ENCODE measurements at regions not wholly inside any gene's neighbourhood (a gene's known extent, or its start where the extent isn't known, plus 50 kb on each side); places are given as distances from the start of the nearest gene placed in this dataset.

DNA sequence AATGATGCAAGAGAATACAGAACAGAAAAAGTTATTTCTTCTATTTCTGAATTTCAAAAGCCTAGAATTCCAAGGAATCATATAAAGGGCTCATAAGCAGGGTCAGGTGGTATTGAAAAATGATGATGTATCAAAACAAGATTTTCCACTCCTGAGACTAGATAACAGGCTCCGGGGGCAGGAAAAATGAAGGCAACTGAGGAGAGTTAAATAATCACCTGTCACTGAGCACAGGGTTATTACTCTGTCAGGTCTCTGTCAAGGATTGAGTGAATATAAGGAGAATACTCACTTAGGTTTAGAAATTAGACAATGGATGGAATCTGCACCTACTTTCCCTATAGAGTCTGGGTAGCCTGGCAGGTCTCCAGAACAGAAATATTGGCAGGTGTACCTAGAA, 76.1 kb upstream of the KHDRBS2 start:
- TF ChIP-seq CREB1 (IDR thresholded peaks at IDR 0.05; ENCODE audit: low read depth) (no peak), NFIC (IDR thresholded peaks at IDR 0.05) (no peak), TCF12 (IDR thresholded peaks at IDR 0.05; ENCODE audit: low read depth) (no peak), EP300 (IDR thresholded peaks at IDR 0.05; ENCODE audit: borderline replicate concordance) (no peak), CEBPB (IDR thresholded peaks at IDR 0.05) (no peak), RAD21 (IDR thresholded peaks at IDR 0.05; ENCODE audit: low read depth) (no peak), EGR1 (IDR thresholded peaks at IDR 0.05) (no peak), TAF1 (IDR thresholded peaks at IDR 0.05; ENCODE audit: low read depth) (no peak), FOXM1 (IDR thresholded peaks at IDR 0.05; ENCODE audit: borderline replicate concordance, low read depth) (no peak), TEAD4 (IDR thresholded peaks at IDR 0.05) (no peak), YY1 (IDR thresholded peaks at IDR 0.05; ENCODE audit: low read depth) (no peak), ZBTB7A (IDR thresholded peaks at IDR 0.05; ENCODE audit: low read depth) (no peak)
- TF ChIP-seq, protein P1, sequence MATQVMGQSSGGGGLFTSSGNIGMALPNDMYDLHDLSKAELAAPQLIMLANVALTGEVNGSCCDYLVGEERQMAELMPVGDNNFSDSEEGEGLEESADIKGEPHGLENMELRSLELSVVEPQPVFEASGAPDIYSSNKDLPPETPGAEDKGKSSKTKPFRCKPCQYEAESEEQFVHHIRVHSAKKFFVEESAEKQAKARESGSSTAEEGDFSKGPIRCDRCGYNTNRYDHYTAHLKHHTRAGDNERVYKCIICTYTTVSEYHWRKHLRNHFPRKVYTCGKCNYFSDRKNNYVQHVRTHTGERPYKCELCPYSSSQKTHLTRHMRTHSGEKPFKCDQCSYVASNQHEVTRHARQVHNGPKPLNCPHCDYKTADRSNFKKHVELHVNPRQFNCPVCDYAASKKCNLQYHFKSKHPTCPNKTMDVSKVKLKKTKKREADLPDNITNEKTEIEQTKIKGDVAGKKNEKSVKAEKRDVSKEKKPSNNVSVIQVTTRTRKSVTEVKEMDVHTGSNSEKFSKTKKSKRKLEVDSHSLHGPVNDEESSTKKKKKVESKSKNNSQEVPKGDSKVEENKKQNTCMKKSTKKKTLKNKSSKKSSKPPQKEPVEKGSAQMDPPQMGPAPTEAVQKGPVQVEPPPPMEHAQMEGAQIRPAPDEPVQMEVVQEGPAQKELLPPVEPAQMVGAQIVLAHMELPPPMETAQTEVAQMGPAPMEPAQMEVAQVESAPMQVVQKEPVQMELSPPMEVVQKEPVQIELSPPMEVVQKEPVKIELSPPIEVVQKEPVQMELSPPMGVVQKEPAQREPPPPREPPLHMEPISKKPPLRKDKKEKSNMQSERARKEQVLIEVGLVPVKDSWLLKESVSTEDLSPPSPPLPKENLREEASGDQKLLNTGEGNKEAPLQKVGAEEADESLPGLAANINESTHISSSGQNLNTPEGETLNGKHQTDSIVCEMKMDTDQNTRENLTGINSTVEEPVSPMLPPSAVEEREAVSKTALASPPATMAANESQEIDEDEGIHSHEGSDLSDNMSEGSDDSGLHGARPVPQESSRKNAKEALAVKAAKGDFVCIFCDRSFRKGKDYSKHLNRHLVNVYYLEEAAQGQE (IDR thresholded peaks at IDR 0.05; ENCODE audit: low read depth) = no peak
- TF ChIP-seq, protein P2, sequence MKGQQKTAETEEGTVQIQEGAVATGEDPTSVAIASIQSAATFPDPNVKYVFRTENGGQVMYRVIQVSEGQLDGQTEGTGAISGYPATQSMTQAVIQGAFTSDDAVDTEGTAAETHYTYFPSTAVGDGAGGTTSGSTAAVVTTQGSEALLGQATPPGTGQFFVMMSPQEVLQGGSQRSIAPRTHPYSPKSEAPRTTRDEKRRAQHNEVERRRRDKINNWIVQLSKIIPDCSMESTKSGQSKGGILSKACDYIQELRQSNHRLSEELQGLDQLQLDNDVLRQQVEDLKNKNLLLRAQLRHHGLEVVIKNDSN (IDR thresholded peaks at IDR 0.05) = no peak
- TF ChIP-seq, protein P3, sequence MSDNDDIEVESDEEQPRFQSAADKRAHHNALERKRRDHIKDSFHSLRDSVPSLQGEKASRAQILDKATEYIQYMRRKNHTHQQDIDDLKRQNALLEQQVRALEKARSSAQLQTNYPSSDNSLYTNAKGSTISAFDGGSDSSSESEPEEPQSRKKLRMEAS (IDR thresholded peaks at IDR 0.05) = no peak

DNA sequence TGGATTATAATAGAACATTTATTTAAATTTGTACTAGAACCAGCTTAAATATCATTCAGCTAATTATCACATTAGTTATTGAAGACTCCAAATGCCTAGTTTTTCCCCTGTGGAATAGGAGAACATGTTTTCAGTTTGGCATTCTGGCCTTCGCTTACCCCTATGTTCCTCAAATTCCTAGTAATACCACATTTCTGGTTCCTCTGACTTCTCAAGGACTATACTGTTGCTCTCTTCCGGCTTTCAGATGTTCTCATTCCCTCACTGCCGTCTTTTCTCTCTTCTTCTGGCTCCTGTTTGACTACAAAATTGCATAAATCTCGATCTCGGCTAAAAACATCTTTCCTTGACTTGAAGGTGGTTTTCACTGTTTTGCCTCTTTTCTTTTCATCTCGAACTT, 71.8 kb upstream of the KHDRBS2 start:
- TF ChIP-seq TAF1 (IDR thresholded peaks at IDR 0.05; ENCODE audit: low read depth) (no peak), EGR1 (IDR thresholded peaks at IDR 0.05) (no peak), ZBTB7A (IDR thresholded peaks at IDR 0.05; ENCODE audit: low read depth) (no peak), TEAD4 (IDR thresholded peaks at IDR 0.05) (no peak), CREB1 (IDR thresholded peaks at IDR 0.05; ENCODE audit: low read depth) (no peak), FOXM1 (IDR thresholded peaks at IDR 0.05; ENCODE audit: borderline replicate concordance, low read depth) (no peak)
- TF ChIP-seq, protein P3 (IDR thresholded peaks at IDR 0.05) = no peak
- TF ChIP-seq, protein P1 (IDR thresholded peaks at IDR 0.05; ENCODE audit: low read depth) = no peak

DNA sequence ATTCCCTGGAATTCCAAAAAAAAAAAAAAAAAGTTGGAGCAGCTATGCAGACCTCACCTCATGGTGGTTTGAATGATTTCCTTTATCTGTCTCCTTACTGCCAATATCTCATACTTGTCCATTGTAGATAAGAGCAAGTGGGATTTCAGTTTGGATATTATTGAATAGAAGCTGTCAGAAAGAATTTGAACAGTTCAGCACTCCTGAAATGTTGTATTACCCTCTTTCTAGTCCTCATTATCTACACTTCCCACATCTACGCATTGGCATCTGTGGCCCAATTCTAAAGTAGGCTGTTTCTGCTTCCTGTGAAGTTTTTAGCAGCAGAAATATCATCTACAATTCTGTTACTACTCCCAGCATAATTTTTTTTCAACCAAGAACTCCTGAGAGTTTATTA, 68.2 kb upstream of the KHDRBS2 start:
- no peak for TF ChIP-seq RAD21 (IDR thresholded peaks at IDR 0.05; ENCODE audit: low read depth)
- TF ChIP-seq ZBTB7A (IDR thresholded peaks at IDR 0.05; ENCODE audit: low read depth) = no peak
- TF ChIP-seq, protein P2 (IDR thresholded peaks at IDR 0.05) = no peak
- TF ChIP-seq YY1 (IDR thresholded peaks at IDR 0.05; ENCODE audit: low read depth) = no peak
- TF ChIP-seq, protein P1 (IDR thresholded peaks at IDR 0.05; ENCODE audit: low read depth) = no peak
- no peak for TF ChIP-seq TEAD4 (IDR thresholded peaks at IDR 0.05)
- TF ChIP-seq CREB1 (IDR thresholded peaks at IDR 0.05; ENCODE audit: low read depth) = no peak
- TF ChIP-seq, protein P3 (IDR thresholded peaks at IDR 0.05) = no peak
- TF ChIP-seq TCF12 (IDR thresholded peaks at IDR 0.05; ENCODE audit: low read depth) = no peak
- TF ChIP-seq NFIC (IDR thresholded peaks at IDR 0.05) = no peak
- no peak for TF ChIP-seq FOXM1 (IDR thresholded peaks at IDR 0.05; ENCODE audit: borderline replicate concordance, low read depth)
- no peak for TF ChIP-seq TAF1 (IDR thresholded peaks at IDR 0.05; ENCODE audit: low read depth)
- TF ChIP-seq CEBPB (IDR thresholded peaks at IDR 0.05) = no peak
- TF ChIP-seq EGR1 (IDR thresholded peaks at IDR 0.05) = no peak

DNA sequence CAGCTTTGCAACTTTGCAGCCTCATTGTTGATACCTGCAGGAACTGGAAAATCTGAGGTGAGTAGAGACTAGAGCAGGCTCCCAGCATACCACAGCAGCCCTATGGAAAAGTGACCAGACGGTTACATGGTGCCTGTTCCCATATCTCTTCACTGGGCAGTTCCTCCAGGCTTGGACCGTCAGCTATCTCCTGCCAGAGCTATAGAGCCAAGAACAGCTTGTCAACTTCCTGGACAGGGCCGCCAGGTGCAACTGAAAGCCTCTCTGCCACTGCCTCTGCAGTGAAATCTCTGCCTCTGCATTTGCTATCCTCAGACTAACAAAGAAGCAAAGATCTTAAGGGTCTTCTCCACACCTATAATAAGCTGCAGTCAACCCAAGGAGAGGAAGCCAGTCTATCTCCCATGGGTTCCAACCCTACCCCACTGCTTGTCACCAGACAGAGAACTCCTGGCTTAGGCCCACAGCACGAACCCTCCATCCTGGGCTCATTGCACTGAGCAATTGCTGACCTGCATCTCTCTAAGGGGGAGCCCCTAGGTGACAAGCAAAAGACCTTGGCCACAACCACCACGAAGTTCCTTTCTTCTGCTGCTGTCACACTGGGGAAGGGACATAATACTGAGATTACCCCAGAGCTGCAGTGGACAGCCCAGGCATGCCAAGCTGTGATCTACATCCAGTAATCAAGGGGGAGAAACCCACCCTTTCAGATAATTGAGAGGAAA, 60.1 kb upstream of the KHDRBS2 start:
- TF ChIP-seq, protein P1 (IDR thresholded peaks at IDR 0.05; ENCODE audit: low read depth) = no peak
- no peak for TF ChIP-seq CREB1 (IDR thresholded peaks at IDR 0.05; ENCODE audit: low read depth)
- TF ChIP-seq RAD21 (IDR thresholded peaks at IDR 0.05; ENCODE audit: low read depth) = no peak
- TF ChIP-seq TEAD4 (IDR thresholded peaks at IDR 0.05) = no peak
- no peak for TF ChIP-seq CEBPB (IDR thresholded peaks at IDR 0.05)
- TF ChIP-seq, protein P3 (IDR thresholded peaks at IDR 0.05) = no peak
- TF ChIP-seq TAF1 (IDR thresholded peaks at IDR 0.05; ENCODE audit: low read depth) = no peak
- TF ChIP-seq EGR1 (IDR thresholded peaks at IDR 0.05) = no peak
- no peak for TF ChIP-seq ZBTB7A (IDR thresholded peaks at IDR 0.05; ENCODE audit: low read depth)
- TF ChIP-seq, protein P2 (IDR thresholded peaks at IDR 0.05) = no peak
- TF ChIP-seq NFIC (IDR thresholded peaks at IDR 0.05) = no peak
- no peak for TF ChIP-seq TCF12 (IDR thresholded peaks at IDR 0.05; ENCODE audit: low read depth)
- no peak for TF ChIP-seq YY1 (IDR thresholded peaks at IDR 0.05; ENCODE audit: low read depth)
- no peak for TF ChIP-seq EP300 (IDR thresholded peaks at IDR 0.05; ENCODE audit: borderline replicate concordance)
- TF ChIP-seq FOXM1 (IDR thresholded peaks at IDR 0.05; ENCODE audit: borderline replicate concordance, low read depth) = no peak
